ENCODE measurements at regions not wholly inside any gene's neighbourhood (a gene's known extent, or its start where the extent isn't known, plus 50 kb on each side); places are given as distances from the start of the nearest gene placed in this dataset.

DNA sequence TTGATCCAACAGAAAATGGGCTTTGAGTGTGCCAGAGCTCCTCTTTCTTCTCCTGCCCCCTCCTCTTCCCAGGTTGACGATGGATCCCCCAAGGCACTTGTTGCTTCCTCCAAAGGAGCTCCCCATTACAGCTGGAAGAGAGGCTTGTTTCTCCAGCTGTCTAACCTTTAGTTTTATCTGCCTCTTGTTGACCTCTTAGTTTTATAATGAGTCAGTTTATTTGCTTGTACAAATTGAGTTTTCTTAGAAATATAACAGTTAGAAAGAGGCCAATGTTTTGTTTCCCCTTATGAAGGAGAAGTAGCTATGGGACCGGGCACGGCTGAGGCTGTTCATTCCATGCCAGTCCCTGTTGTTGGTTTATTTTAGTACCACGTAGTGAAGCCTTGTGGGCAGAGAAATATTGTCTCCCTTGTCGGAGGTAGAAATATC, 158.2 kb downstream of the SPRY1 start:
- peaks cover 4% of the 10 kb centered on the region for H3K4me1 Mint-ChIP-seq

GRCh38 chr4:123555233-123555806, 158.7 kb downstream of the SPRY1 start:
- H3K4me1 Mint-ChIP-seq = peaks cover 4% of the 10 kb centered on the region
- no peaks in the 10 kb centered on the region for H4K20me1 ChIP-seq (ENCODE audit: control insufficient read depth, insufficient read depth, low read length, poor library complexity, severe bottlenecking)
- WGBS (ENCODE audit: insufficient coverage) = 22% methylated on average over 6 of the region's 9 CpGs
- intact Hi-C loops (cut with micrococcal nuclease) = no loop called here
- no peak overlapping the region for H2AFZ ChIP-seq (ENCODE audit: insufficient read depth, low read depth, low read length, poor library complexity, severe bottlenecking)
- peaks cover 0 to 2% (median 0%) of the 10 kb centered on the region in 3 donors for H3K9me3 ChIP-seq (ENCODE audit: control extremely low read depth in 1 of 3, control insufficient read depth in 2 of 3, insufficient read depth in 1 of 3, low read length in 2 of 3)
- H3K27ac Mint-ChIP-seq = no peak overlapping the region
- no peaks in the 10 kb centered on the region for H3K79me2 ChIP-seq (ENCODE audit: control insufficient read depth, insufficient read depth, low read length)
- no peak overlapping the region for H3K9ac ChIP-seq (ENCODE audit: low read length)
- H3K4me3 Mint-ChIP-seq = no peak overlapping the region
- no peaks in the 10 kb centered on the region for H3K36me3 ChIP-seq (replicated peaks in 1 of 2; ENCODE audit: control extremely low read depth in 1 of 2, control insufficient read depth in 1 of 2, extremely low read depth in 1 of 2, insufficient read depth in 2 of 2, low read length in 1 of 2)
- no peak overlapping the region for H3K27ac ChIP-seq (ENCODE audit: low read length in 2 of 2)
- no peak for TF ChIP-seq EZH2 (IDR thresholded peaks at IDR 0.05; ENCODE audit: borderline replicate concordance, insufficient read depth, low read depth, low read length, poor library complexity, severe bottlenecking)
- TF ChIP-seq, protein P1, sequence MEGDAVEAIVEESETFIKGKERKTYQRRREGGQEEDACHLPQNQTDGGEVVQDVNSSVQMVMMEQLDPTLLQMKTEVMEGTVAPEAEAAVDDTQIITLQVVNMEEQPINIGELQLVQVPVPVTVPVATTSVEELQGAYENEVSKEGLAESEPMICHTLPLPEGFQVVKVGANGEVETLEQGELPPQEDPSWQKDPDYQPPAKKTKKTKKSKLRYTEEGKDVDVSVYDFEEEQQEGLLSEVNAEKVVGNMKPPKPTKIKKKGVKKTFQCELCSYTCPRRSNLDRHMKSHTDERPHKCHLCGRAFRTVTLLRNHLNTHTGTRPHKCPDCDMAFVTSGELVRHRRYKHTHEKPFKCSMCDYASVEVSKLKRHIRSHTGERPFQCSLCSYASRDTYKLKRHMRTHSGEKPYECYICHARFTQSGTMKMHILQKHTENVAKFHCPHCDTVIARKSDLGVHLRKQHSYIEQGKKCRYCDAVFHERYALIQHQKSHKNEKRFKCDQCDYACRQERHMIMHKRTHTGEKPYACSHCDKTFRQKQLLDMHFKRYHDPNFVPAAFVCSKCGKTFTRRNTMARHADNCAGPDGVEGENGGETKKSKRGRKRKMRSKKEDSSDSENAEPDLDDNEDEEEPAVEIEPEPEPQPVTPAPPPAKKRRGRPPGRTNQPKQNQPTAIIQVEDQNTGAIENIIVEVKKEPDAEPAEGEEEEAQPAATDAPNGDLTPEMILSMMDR (IDR thresholded peaks at IDR 0.05) = no peak
- ATAC-seq (ENCODE audit: low read depth) = no peak
- peaks cover 5% of the 10 kb centered on the region for H3K27me3 Mint-ChIP-seq
- no peak for DNase-seq
- no peak overlapping the region for H3K4me2 ChIP-seq (replicated peaks; ENCODE audit: low read depth, low read length, poor library complexity, severe bottlenecking)
- ChIA-PET POLR2A (interaction anchor here (0.6 kb wide), 1 partner anchor 108 kb away, joined by 3 read pairs; no protein-coding TSS in a partner anchor), CTCF (no interaction called here)
- no peaks in the 10 kb centered on the region for H3K9me3 Mint-ChIP-seq (ENCODE audit: insufficient read depth)
- no peaks in the 10 kb centered on the region for H3K4me1 ChIP-seq (ENCODE audit: control insufficient read depth in 2 of 2, insufficient read depth in 2 of 2, low read length in 2 of 2)
- H3K4me3 ChIP-seq (ENCODE audit: control extremely low read depth in 1 of 5, extremely low read depth in 1 of 5, insufficient read depth in 1 of 5, low read depth in 2 of 5, low read length in 4 of 5) = no peak overlapping the region
- H3K27me3 ChIP-seq (replicated peaks in 1 of 4; ENCODE audit: control extremely low read depth in 1 of 4, control insufficient read depth in 3 of 4, insufficient read depth in 4 of 4, low read length in 3 of 4) = no peaks in the 10 kb centered on the region

More for the DNA sequence above, 158.2 kb downstream of the SPRY1 start:
- Mint-ChIP-seq H3K9me3 (ENCODE audit: insufficient read depth) (no peaks in the 10 kb centered on the region), H3K27ac (no peak overlapping the region), H3K27me3 (peaks cover 3% of the 10 kb centered on the region), H3K4me3 (no peak overlapping the region)
- intact Hi-C loops (cut with micrococcal nuclease) = no loop called here
- POLR2A ChIA-PET = interaction anchor here (0.6 kb wide), 1 partner anchor 107 kb away, joined by 3 read pairs; no protein-coding TSS in a partner anchor
- Histone ChIP-seq H3K4me2 (replicated peaks; ENCODE audit: low read depth, low read length, poor library complexity, severe bottlenecking) (no peak overlapping the region), H4K20me1 (ENCODE audit: control insufficient read depth, insufficient read depth, low read length, poor library complexity, severe bottlenecking) (no peaks in the 10 kb centered on the region), H3K4me1 (ENCODE audit: control insufficient read depth in 2 of 2, insufficient read depth in 2 of 2, low read length in 2 of 2) (no peaks in the 10 kb centered on the region), H2AFZ (ENCODE audit: insufficient read depth, low read depth, low read length, poor library complexity, severe bottlenecking) (no peak overlapping the region), H3K36me3 (replicated peaks in 1 of 2; ENCODE audit: control extremely low read depth in 1 of 2, control insufficient read depth in 1 of 2, extremely low read depth in 1 of 2, insufficient read depth in 2 of 2, low read length in 1 of 2) (no peaks in the 10 kb centered on the region), H3K79me2 (ENCODE audit: control insufficient read depth, insufficient read depth, low read length) (no peaks in the 10 kb centered on the region), H3K4me3 (ENCODE audit: control extremely low read depth in 1 of 5, extremely low read depth in 1 of 5, insufficient read depth in 1 of 5, low read depth in 2 of 5, low read length in 4 of 5) (no peak overlapping the region), H3K27ac (ENCODE audit: low read length in 2 of 2) (no peak overlapping the region), H3K27me3 (replicated peaks in 1 of 4; ENCODE audit: control extremely low read depth in 1 of 4, control insufficient read depth in 3 of 4, insufficient read depth in 4 of 4, low read length in 3 of 4) (no peaks in the 10 kb centered on the region), H3K9me3 (ENCODE audit: control extremely low read depth in 1 of 3, control insufficient read depth in 2 of 3, insufficient read depth in 1 of 3, low read length in 2 of 3) (peaks cover 0 to 7% (median 0%) of the 10 kb centered on the region in 3 donors), H3K9ac (ENCODE audit: low read length) (no peak overlapping the region)
- WGBS (ENCODE audit: insufficient coverage) = 58% methylated on average over 3 of the region's 5 CpGs
- TF ChIP-seq, protein P1 (IDR thresholded peaks at IDR 0.05) = no peak
- no peak for TF ChIP-seq EZH2 (IDR thresholded peaks at IDR 0.05; ENCODE audit: borderline replicate concordance, insufficient read depth, low read depth, low read length, poor library complexity, severe bottlenecking)
- DNase-seq (no peak), ATAC-seq (ENCODE audit: low read depth) (no peak)
- CTCF ChIA-PET = no interaction called here

All from B cell (primary cell).